Muscle of back (tissue), 3 donors: ENCODE measurements at regions not wholly inside any gene's neighbourhood (a gene's known extent, or its start where the extent isn't known, plus 50 kb on each side); places are given as distances from the start of the nearest gene placed in this dataset.

Source experiments
- DNase-seq, 3 donors: peaks; one replicate each; pipeline versions ENCODE4 v3.0.0 to v3.0.0-alpha.2; 2013

- no peak for DNase-seq
These were observed 419.1 kb downstream of the SLC4A3 start for GRCh38 chr2:220046507-220046906.

GRCh38 chr2:220051716-220052115 lies 424.3 kb downstream of the SLC4A3 start:
- DNase-seq, result no peak

DNA sequence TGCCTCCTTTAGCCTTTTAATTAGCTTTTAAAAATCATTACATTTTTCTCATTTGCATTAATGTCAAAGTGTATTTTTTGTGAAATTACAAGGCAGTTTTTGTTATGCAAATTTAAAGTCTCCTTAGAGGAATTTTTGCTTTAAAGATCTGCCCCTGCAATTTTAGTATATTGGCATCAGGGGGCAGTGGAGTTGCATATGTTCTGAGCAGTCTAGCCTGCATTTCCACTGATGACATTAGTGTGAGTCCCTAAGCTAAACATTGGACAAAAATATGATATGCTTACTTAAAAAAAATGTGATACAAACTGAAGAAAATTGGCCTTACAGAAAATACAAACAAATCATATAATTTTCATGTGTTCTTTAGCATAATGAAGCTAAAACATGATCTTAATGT lies 426.5 kb downstream of the SLC4A3 start:
- no peak for DNase-seq

- no peak for DNase-seq
These were observed 430.0 kb downstream of the SLC4A3 start for GRCh38 chr2:220057391-220057790.

GRCh38 chr2:220057916-220058315 lies 430.5 kb downstream of the SLC4A3 start:
- no peak for DNase-seq

- DNase-seq, result no peak
These were observed 436.9 kb downstream of the SLC4A3 start for GRCh38 chr2:220064111-220065030.

DNA sequence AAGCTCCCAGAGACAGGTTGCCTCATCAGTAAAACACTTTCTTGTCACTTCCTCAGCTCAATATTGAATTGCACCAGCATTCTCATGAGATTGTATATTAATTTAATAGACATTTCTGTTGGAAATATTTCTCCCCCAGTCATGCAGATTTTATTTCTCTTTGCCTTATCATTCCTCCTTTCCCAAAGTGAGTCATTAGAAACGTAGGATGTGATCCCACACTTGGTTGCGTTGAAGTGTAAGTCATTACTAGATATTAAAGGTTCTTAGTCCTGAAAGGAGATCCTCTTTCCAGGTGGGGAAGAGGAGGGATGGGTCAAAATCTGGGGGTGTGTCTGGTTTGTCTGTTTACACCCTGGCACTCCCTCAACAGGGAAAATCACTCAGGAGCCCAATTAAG lies 438.2 kb downstream of the SLC4A3 start:
- no peak for DNase-seq

DNA sequence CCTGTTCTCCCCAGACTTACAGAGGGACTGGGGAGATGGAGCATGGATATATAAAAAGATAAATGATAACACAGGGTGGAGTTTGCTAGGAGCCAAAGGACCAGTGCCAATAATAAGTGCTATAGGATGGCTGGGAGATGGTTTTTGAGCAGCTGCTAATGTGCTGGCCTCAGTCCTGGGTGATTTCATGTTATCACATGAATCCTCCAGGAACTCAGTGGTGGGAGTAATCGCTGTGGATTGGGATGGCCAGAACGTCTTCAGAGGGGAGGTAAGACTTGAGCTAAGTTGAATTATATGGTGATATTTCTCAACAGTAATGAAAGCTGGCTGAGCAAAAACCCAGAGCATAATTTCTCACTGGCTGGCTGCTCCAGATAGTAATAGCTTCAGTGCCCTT lies 441.4 kb downstream of the SLC4A3 start:
- DNase-seq, result peak in 1 of 3 donors; percentile 69

DNA sequence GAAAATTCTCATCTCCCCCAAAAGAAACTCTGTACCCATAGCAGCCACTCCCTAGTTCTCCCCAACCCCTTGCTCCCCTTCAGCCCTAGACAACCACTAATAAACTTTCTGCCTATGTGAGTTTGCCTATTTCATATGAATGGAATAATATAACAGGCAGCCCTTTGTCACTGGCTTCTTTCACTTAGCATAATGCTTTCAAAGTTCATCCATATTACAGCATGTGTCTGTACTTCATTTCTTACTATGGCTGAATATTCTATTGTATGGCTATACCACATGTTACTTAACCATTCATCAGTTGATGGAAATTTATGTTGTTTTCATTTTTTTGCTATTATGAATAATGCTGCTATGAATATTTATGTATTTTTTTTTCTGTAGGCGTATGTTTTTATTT lies 442.9 kb downstream of the SLC4A3 start:
- no peak for DNase-seq

DNA sequence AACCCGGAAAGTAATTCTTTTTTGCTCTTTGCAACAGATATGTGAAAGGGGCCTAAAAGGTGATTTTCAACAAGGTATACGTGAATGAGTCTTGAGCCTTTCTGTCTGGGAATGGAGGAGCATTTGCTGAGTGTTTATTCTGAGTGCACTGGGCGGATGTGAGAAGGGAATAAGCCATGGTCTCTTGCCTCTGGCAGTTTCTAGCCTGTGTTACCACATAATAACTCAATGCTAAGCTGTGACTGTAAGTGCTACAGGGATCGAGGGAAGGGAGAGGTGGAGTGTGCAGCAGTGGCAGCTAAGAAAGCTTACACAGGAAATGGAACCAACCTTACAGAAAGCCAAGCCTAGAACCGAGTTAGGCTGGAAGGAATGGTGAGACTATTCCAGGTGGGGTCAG lies 444.3 kb downstream of the SLC4A3 start:
- no peak for DNase-seq

DNA sequence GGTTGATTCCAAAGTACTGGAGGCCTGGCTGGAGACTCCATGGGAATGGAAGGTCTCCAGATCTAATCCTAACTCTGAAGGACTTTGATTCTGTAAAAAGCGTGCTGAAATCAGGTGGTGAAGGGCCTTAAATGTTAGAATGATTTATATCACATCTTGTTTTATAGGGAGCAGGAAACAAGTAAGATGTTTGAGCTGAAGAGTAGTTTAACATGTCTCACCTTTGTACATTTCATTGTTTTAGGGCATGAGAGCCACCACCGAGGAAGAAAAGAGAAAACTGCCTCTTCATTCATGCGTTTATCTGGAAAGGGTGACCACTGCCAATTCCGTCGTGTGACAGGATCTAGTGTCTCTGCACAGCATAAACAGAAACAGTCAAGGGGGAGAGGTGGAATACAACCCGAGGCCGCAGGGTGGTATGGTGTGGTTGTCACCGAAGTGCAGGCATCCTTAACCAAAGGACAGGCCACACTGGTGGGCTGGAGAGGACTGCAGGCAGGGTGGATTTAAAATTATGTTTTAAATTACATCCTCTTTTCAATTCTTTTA lies 445.3 kb downstream of the SLC4A3 start:
- DNase-seq, result no peak

- DNase-seq, result no peak
These were observed 448.4 kb downstream of the SLC4A3 start for GRCh38 chr2:220075835-220076234.

DNA sequence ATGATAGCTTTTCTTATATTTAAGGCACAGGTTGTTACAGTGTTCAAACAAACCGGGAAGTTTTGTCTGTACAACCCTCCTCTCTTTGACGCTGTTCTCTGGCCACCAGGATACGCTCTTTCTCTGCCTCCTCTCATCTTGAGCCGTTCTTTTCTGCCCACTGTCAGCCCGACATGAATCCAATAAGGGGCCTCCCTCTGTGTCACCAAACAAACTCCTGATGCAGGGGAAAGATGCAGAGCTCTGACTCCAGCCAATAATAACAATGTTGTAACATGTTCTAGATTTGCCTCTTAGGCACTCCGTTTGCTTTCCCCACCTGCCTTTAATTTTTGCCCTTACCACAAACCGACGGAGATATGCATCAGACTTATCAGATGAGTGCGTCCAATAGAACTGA lies 449.3 kb downstream of the SLC4A3 start:
- peak in 2 of 3 donors; percentile 66 to 68 for DNase-seq

DNA sequence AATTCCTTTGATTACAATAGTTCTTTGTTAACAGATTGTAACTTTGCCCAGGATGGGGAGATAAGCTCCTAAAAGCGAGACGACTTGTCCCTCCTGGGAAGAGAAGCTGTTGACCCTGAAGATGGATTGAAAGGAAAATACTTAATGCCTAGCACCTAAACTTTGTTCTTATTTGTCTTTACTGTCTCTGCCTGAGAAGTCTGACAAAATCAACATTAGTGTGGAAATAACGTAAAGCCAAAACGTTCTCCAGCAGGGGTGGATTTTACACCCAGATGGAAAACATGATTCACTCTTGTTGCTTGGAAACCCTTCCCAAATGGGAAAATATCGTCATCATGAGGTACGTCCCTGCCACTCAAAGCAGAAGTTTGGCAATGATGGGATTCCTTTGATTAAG lies 450.1 kb downstream of the SLC4A3 start:
- DNase-seq, result peak; percentile 73 to 90 (median 78)

- DNase-seq, result peak; percentile 56 to 89 (median 75)
These were observed 451.0 kb downstream of the SLC4A3 start for GRCh38 chr2:220078439-220078838.

DNA sequence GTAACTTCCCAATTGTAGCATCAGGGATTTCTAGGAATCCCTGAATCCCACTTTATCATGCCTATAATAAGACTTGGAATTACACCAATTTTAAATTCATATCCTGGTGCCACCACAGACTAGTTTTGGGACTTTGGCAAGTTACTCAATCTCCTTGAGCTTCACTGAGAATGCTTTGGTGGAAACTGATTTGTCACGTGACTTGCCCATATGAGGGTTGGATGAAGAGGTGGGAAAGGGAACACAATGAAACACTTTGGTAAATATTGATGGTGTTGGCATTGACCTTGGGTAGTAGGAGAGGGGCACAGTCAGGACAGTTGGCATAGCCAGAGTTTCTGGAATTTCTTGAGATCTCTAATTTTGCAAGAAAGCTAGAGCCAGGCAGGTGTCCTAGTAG lies 452.2 kb downstream of the SLC4A3 start:
- no peak for DNase-seq

DNA sequence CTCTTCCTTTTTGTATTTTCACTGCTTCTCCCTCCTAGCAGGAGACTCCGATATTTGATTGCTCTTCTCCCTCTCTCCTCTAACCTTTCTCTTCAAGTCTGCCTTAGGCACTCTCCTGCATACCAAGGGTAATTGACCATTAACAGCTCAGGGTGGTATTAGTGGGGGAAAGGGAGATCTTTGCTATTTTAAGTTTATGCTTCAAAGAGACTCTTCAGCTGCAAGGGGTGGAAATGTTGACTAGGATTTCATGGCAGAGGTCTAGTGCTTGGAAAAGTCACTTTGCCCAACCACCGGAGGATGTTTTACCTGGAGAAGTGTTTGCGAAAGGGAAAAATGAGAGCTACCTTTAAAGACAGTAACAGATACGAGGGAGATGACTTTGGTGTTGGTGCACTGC lies 453.7 kb downstream of the SLC4A3 start:
- DNase-seq, result no peak

- no peak for DNase-seq
These were observed 462.6 kb downstream of the SLC4A3 start for GRCh38 chr2:220090050-220090449.

- peak in 1 of 3 donors; percentile 13 for DNase-seq
These were observed 469.0 kb downstream of the SLC4A3 start for GRCh38 chr2:220096406-220096805.

DNA sequence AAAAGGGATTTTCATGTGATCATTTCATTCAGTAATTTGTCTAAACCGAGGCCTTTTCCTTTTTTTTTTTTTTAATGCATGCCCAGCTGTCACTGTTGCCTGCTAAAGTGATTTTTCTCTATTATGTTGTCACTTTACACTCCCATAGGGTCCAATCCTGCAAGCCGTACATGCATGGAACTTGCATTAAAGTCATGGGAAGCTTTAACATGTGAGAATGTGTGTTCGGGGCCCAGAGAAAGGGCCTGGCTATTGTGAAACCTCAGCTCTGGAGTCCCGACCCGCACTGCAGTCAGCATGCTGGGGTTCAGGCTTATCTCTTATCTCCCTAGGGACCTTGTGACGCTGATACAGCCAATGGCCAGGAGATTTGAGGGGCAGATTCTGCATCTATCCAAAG lies 474.6 kb downstream of the SLC4A3 start:
- peak in 2 of 3 donors; percentile 12 to 62 for DNase-seq

DNA sequence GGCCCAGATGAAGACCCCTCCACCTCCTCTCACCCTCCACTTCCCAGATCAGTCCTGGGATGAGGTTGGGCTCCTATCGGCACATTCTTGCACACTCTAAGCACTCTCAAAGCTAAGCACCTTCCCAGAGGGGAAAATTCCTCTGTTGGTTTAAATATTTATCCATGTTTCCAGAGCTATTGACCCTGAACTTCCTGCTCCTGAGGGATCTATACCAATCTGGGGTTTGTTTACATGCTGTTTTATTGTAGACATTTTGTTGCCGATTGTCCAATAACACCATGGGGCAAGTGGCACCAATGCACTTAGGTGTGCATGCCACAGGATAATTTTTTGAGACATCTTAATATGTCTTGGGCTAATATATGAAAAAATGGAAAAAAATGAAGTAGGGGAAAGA lies 476.2 kb downstream of the SLC4A3 start:
- DNase-seq, result no peak

- DNase-seq, result peak in 2 of 3 donors; percentile 36 to 58
These were observed 477.5 kb downstream of the SLC4A3 start for GRCh38 chr2:220104871-220105351.

DNA sequence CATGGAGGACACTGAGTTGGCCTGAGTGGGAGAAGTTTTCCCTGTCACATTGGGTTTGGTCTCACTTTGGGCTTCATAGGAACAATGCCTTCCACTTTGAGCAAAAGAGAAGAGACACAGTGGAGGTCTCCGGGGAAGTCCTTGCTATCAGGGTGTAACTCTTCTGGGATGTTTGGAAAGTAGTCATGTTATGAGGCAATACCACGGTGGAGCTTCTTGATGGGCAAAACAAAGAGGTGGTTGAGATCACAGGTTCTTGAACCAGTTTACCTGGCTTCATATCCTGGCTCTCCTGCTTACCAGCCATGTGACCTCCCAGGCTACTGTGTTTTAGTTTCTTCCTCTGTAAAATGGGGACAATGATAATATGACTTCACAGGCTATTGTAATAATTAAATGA lies 478.6 kb downstream of the SLC4A3 start:
- DNase-seq, result no peak
